H1 (cell line): ENCODE measurements at regions not wholly inside any gene's neighbourhood (a gene's known extent, or its start where the extent isn't known, plus 50 kb on each side); places are given as distances from the start of the nearest gene placed in this dataset.

Experiments used
- CTCF ChIA-PET: fragments of 300-600 bp; sonication (Branson Sonifier 250); formaldehyde crosslinking; loops from one replicate; lab custom pipeline; 2021; ENCODE audit not compliant: partially characterized antibody; lab: Charles Lee
- POLR2A ChIA-PET: fragments of 300-600 bp; sonication (Branson Sonifier 250); formaldehyde crosslinking; loops from one replicate; lab custom pipeline; 2021; ENCODE audit warnings: inconsistent platforms; ENCODE audit not compliant: partially characterized antibody; lab: Charles Lee
- DNase-seq, 2 experiments: peaks; one replicate each; pipeline versions ENCODE4 v3.0.0 to v3.0.0-alpha.2; 2010 to 2022; ENCODE audit warnings: low spot score in 2 of 2, low read depth in 1 of 2, mixed read lengths in 1 of 2
- FAIRE-seq: peaks from 2 replicates; lab custom pipeline; 2011; peaks lifted over from hg19 to GRCh38; lab: Jason Lieb, UNC
- H2AFZ ChIP-seq: 2 replicates; pipeline ENCODE4 v1.8.1; 2012; ENCODE audit warnings: low read length, inconsistent platforms
- H2AK5ac ChIP-seq: 2 replicates; pipeline ENCODE4 v1.6.1; 2013; ENCODE audit warnings: low read depth, low read length
- H2BK120ac ChIP-seq: replicated peaks from 2 replicates; pipeline ENCODE3; 2013; ENCODE audit warnings: low read depth, low read length, inconsistent platforms
- H2BK12ac ChIP-seq: 2 replicates; pipeline ENCODE4 v1.6.1; 2013; ENCODE audit warnings: low read depth, low read length
- H2BK15ac ChIP-seq: 2 replicates; pipeline ENCODE4 v1.6.1; 2013; ENCODE audit warnings: low read length
- H2BK20ac ChIP-seq: 2 replicates; pipeline ENCODE4 v1.6.1; 2013; ENCODE audit warnings: low read length
- H2BK5ac ChIP-seq: 2 replicates; pipeline ENCODE4 v1.6.1; 2013; ENCODE audit warnings: low read depth, low read length
- H3K14ac ChIP-seq: 2 replicates; pipeline ENCODE4 v1.6.1; 2013; ENCODE audit warnings: inconsistent platforms; ENCODE audit not compliant: insufficient read length
- H3K18ac ChIP-seq: 2 replicates; pipeline ENCODE4 v1.6.1; 2013; ENCODE audit warnings: low read length; ENCODE audit errors: extremely low read depth
- H3K23ac ChIP-seq: 2 replicates; pipeline ENCODE4 v1.6.1; 2013; ENCODE audit warnings: inconsistent platforms; ENCODE audit not compliant: insufficient read length
- H3K23me2 ChIP-seq: 2 replicates; pipeline ENCODE4 v1.6.1; 2013; ENCODE audit warnings: low read depth, low read length
- H3K27ac ChIP-seq: 2 replicates; pipeline ENCODE4 v1.6.1; 2011; ENCODE audit warnings: low read depth, low read length, inconsistent platforms
- H3K27me3 ChIP-seq, 4 experiments: replicated peaks in 1 of 4; 1 replicate in 1 of 4; 2 replicates in 3 of 4; pipeline versions ENCODE4 v1.6.1 to v1.8.1; 2011 to 2013; ENCODE audit warnings: low read length in 3 of 4, mild to moderate bottlenecking in 3 of 4, inconsistent platforms in 2 of 4, mixed read lengths in 2 of 4, moderate library complexity in 1 of 4; ENCODE audit not compliant: control insufficient read depth in 3 of 4, insufficient read depth in 3 of 4; ENCODE audit errors: extremely low read depth in 1 of 4
- H3K36me3 ChIP-seq, 4 experiments: 2 replicates each; pipeline versions ENCODE4 v1.6.1 to v1.8.1; 2011 to 2013; ENCODE audit warnings: mild to moderate bottlenecking in 4 of 4, low read length in 3 of 4, moderate library complexity in 2 of 4, control low read depth in 1 of 4, inconsistent platforms in 1 of 4; ENCODE audit not compliant: insufficient read depth in 4 of 4, control insufficient read depth in 2 of 4
- H3K4ac ChIP-seq: replicated peaks from 2 replicates; pipeline ENCODE3; 2013; ENCODE audit warnings: low read length, low read depth, mixed read lengths, inconsistent platforms; ENCODE audit not compliant: insufficient read length
- H3K4me1 ChIP-seq, 4 experiments: replicated peaks in 1 of 4; 1 replicate in 1 of 4; 2 replicates in 3 of 4; pipeline versions ENCODE4 v1.6.1 to v1.8.1; 2011 to 2013; ENCODE audit warnings: low read length in 3 of 4, inconsistent platforms in 2 of 4, mixed read lengths in 1 of 4; ENCODE audit not compliant: insufficient read depth in 4 of 4, control insufficient read depth in 3 of 4
- H3K4me2 ChIP-seq, 2 experiments: 2 replicates each; pipeline versions ENCODE4 v1.6.1 to v1.8.1; 2011 to 2013; ENCODE audit warnings: low read depth in 2 of 2, low read length in 2 of 2, control low read depth in 1 of 2, inconsistent platforms in 1 of 2, mild to moderate bottlenecking in 1 of 2; ENCODE audit not compliant: insufficient read depth in 1 of 2
- H3K4me3 ChIP-seq, 4 experiments: fragments of 200-600, 300-600 bp in 1 of 4; sonication (generic), shearing (Covaris generic), sonication (Bioruptor Twin) in 1 of 4; 2 replicates each; pipeline versions ENCODE4 v1.5.1 to v1.8.1; 2011 to 2016; ENCODE audit warnings: low read length in 4 of 4, low read depth in 3 of 4, control low read depth in 2 of 4, inconsistent platforms in 2 of 4, mild to moderate bottlenecking in 2 of 4, mixed read lengths in 1 of 4, moderate library complexity in 1 of 4; ENCODE audit not compliant: insufficient read depth in 2 of 4; ENCODE audit errors: extremely low read depth in 1 of 4
- H3K56ac ChIP-seq: replicated peaks from 2 replicates; pipeline ENCODE3; 2013; ENCODE audit warnings: low read depth, mild to moderate bottlenecking, mixed read lengths, low read length, inconsistent platforms; ENCODE audit not compliant: insufficient read length
- H3K79me1 ChIP-seq: 2 replicates; pipeline ENCODE4 v1.6.1; 2013; ENCODE audit warnings: low read depth, low read length, control low read depth
- H3K79me2 ChIP-seq, 2 experiments: 2 replicates each; pipeline versions ENCODE4 v1.6.1 to v1.8.1; 2012 to 2013; ENCODE audit warnings: low read length in 2 of 2, mild to moderate bottlenecking in 2 of 2, inconsistent platforms in 1 of 2; ENCODE audit not compliant: insufficient read depth in 2 of 2, control insufficient read depth in 1 of 2
- H3K9ac ChIP-seq, 4 experiments: replicated peaks in 1 of 4; 1 replicate in 1 of 4; 2 replicates in 3 of 4; pipeline versions ENCODE4 v1.6.1 to v1.8.1; 2011 to 2013; ENCODE audit warnings: low read depth in 3 of 4, low read length in 3 of 4, control low read depth in 2 of 4, mild to moderate bottlenecking in 2 of 4, moderate library complexity in 2 of 4, inconsistent platforms in 1 of 4; ENCODE audit errors: extremely low read depth in 1 of 4
- H3K9me3 ChIP-seq, 2 experiments: 2 replicates each; pipeline versions ENCODE4 v1.6.1 to v1.8.1; 2012 to 2013; ENCODE audit warnings: mild to moderate bottlenecking in 2 of 2, moderate library complexity in 2 of 2, control low read depth in 1 of 2, inconsistent platforms in 1 of 2, low read depth in 1 of 2, low read length in 1 of 2, mixed read lengths in 1 of 2; ENCODE audit not compliant: insufficient read depth in 2 of 2
- H4K20me1 ChIP-seq, 2 experiments: replicated peaks in 1 of 2; 2 replicates each; pipeline versions ENCODE3 to v1.8.1; 2011 to 2013; ENCODE audit warnings: inconsistent platforms in 2 of 2, low read length in 2 of 2, mild to moderate bottlenecking in 1 of 2; ENCODE audit not compliant: insufficient read depth in 2 of 2, control insufficient read depth in 1 of 2
- H4K5ac ChIP-seq: 2 replicates; pipeline ENCODE4 v1.6.1; 2013; ENCODE audit warnings: low read length, low read depth, mixed read lengths, inconsistent platforms; ENCODE audit not compliant: insufficient read length
- H4K8ac ChIP-seq: 2 replicates; pipeline ENCODE4 v1.8.0; 2013; ENCODE audit warnings: mild to moderate bottlenecking, moderate library complexity, low read length, inconsistent platforms; ENCODE audit not compliant: insufficient read depth; ENCODE audit errors: extremely low read depth
- H4K91ac ChIP-seq: replicated peaks from 2 replicates; pipeline ENCODE3; 2013; ENCODE audit warnings: low read length, mixed read lengths, inconsistent platforms; ENCODE audit not compliant: insufficient read length
- CHD1 ChIP-seq: IDR thresholded peaks from 2 replicates; pipeline ENCODE4 v1.6.1; 2012; ENCODE audit warnings: low read depth, low read length, improper control_type of control experiment
- CTBP2 ChIP-seq: IDR thresholded peaks from 2 replicates; pipeline ENCODE4 v1.7.0; 2011; ENCODE audit warnings: borderline replicate concordance, mild to moderate bottlenecking, moderate library complexity, mixed read lengths, low read length; ENCODE audit not compliant: insufficient read depth, insufficient read length
- ZNF274 ChIP-seq: IDR thresholded peaks from 2 replicates; pipeline ENCODE4 v1.7.0; 2012; ENCODE audit warnings: low read length, borderline replicate concordance; ENCODE audit errors: extremely low read depth
- WGBS, 2 experiments: shearing (Covaris generic) in 1 of 2; methylation state at CpG; one replicate each; pipeline versions ENCODE4 v1.1.6 to v1.1.7; 2013 to 2015; ENCODE audit warnings: low lambda C conversion rate in 2 of 2, mixed read lengths in 2 of 2, inconsistent platforms in 1 of 2, low coverage in 1 of 2, missing lambda C conversion rate in 1 of 2; ENCODE audit not compliant: insufficient replicate concordance in 2 of 2, insufficient coverage in 1 of 2, insufficient read length in 1 of 2; ENCODE audit errors: extremely low coverage in 1 of 2, missing lambda C conversion rate in 1 of 2; 5-methylcytosine and 5-hydroxymethylcytosine counted together

DNA sequence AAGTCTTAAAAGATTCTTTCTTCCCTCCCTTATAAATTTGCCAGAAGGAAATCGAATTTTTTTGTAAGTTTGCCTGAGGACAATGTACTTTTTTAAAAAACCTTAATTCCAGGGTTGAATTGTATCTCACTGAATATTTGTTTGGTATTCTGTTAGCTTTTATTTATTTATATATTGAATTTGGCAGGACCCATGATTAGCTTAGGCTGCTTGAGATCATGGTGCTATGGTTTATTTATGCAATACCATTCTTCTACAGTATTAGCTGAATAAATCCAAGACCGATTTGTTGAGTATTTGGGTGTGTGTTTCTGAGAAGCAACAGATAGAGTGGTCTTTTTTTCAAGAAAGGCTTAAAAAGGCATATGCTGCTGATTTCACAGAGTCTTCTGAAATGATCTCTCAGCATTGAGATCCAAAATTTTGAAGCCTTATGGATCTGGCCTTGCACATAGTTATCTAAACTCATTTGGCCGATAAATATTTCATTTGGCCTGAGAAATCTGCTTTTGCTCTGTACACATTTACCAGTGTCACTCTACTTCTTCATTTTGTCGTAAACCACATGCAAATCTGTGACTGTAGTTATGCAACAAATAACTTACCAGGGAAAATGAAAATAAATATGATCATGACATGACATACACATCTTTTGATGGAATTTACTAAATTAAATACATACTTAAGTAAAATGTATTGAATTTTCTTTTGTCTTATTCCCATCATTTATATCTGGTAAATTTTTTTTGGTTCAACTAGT lies 265.8 kb upstream of the FLRT2 start:
- ChIA-PET CTCF (no interaction called here), POLR2A (no interaction called here)
- Histone ChIP-seq H2BK5ac (no peak overlapping the region), H4K91ac (no peak overlapping the region), H4K5ac (no peak overlapping the region), H3K79me1 (no peaks in the 10 kb centered on the region), H3K56ac (no peak overlapping the region), H4K20me1 (no peaks in the 10 kb centered on the region), H3K4me1 (no peaks in the 10 kb centered on the region), H2BK15ac (no peak overlapping the region), H2AFZ (no peak overlapping the region), H3K4ac (no peak overlapping the region), H3K27me3 (no peaks in the 10 kb centered on the region), H3K9me3 (no peaks in the 10 kb centered on the region), H3K23ac (no peak overlapping the region), H3K18ac (no peak overlapping the region), H2BK120ac (no peak overlapping the region), H3K36me3 (no peaks in the 10 kb centered on the region), H2AK5ac (no peak overlapping the region), H4K8ac (no peak overlapping the region), H3K23me2 (no peaks in the 10 kb centered on the region; the same call in 1 of the 2 replicates), H3K4me2 (no peak overlapping the region), H3K14ac (no peak overlapping the region), H3K27ac (no peak overlapping the region), H3K79me2 (no peaks in the 10 kb centered on the region), H3K4me3 (no peak overlapping the region), H2BK12ac (no peak overlapping the region), H3K9ac (no peak overlapping the region), H2BK20ac (no peak overlapping the region)
- FAIRE-seq (no peak), DNase-seq (no peak)
- no peak for TF ChIP-seq ZNF274
- TF ChIP-seq CHD1: no peak
- TF ChIP-seq CTBP2: no peak
- WGBS, 2 experiments: 90% methylated on average over 4 of the region's 4 CpGs; no CpG with 5 or more reads in 1 of the 2 experiments
